K562 (cell line): ENCODE measurements at regions not wholly inside any gene's neighbourhood (a gene's known extent, or its start where the extent isn't known, plus 50 kb on each side); places are given as distances from the start of the nearest gene placed in this dataset.

Source experiments
- CTCF ChIP-seq, 3 experiments: IDR thresholded peaks in 2 of 3; conservative IDR thresholded peaks in 1 of 3; 2 replicates each; pipeline ENCODE4 v1.5.1; 2011 to 2012; ENCODE audit warnings: low read length in 3 of 3, mild to moderate bottlenecking in 3 of 3, control low read depth in 2 of 3, improper control_type of control experiment in 1 of 3, inconsistent platforms in 1 of 3, low read depth in 1 of 3, mixed read lengths in 1 of 3, moderate library complexity in 1 of 3; ENCODE audit not compliant: insufficient read depth in 2 of 3
- EP300 ChIP-seq: IDR thresholded peaks from 2 replicates; pipeline ENCODE4 v1.6.1; 2012; ENCODE audit warnings: low read length, improper control_type of control experiment
- EZH2 ChIP-seq: IDR thresholded peaks from 2 replicates; pipeline ENCODE4 v1.6.1; 2012; ENCODE audit warnings: low read depth, mild to moderate bottlenecking, inconsistent platforms, low read length, borderline replicate concordance
- POLR2AphosphoS5 ChIP-seq: IDR thresholded peaks from 2 replicates; pipeline ENCODE4 v1.6.1; 2011; ENCODE audit warnings: mild to moderate bottlenecking, low read depth, low read length, moderate library complexity; ENCODE audit not compliant: control insufficient read depth, insufficient read depth
- SMARCE1 ChIP-seq: fragments of 450-650 bp; IDR thresholded peaks from 2 replicates; pipeline ENCODE4 v1.7.1; 2016; ENCODE audit warnings: mild to moderate bottlenecking
- SNRNP70 ChIP-seq: fragments of 200-400 bp; formaldehyde crosslinking; optimal IDR thresholded peaks from 2 replicates; pipeline ENCODE3; 2017; ENCODE audit warnings: low read depth, low read length
- YY1 ChIP-seq, 3 experiments: IDR thresholded peaks; 2 replicates each; pipeline ENCODE4 v1.6.1; 2011; ENCODE audit warnings: low read length in 2 of 3, mild to moderate bottlenecking in 2 of 3, moderate library complexity in 2 of 3, borderline replicate concordance in 1 of 3, control low read depth in 1 of 3, low read depth in 1 of 3; ENCODE audit not compliant: insufficient read depth in 3 of 3, insufficient replicate concordance in 2 of 3, control insufficient read depth in 1 of 3, insufficient read length in 1 of 3; ENCODE audit errors: extremely low read depth in 1 of 3

- TF ChIP-seq EP300, result no peak
- no peak for TF ChIP-seq CTCF (IDR thresholded peaks at IDR 0.05 in 2 of 3, conservative IDR thresholded peaks at IDR 0.05 in 1 of 3; ENCODE audit: insufficient read depth in 2 of 3, low read depth in 1 of 3, low read length in 3 of 3)
- no peak for TF ChIP-seq YY1 (IDR thresholded peaks at IDR 0.05; ENCODE audit: borderline replicate concordance in 1 of 3, control insufficient read depth in 1 of 3, extremely low read depth in 1 of 3, insufficient read depth in 3 of 3, insufficient read length in 1 of 3, insufficient replicate concordance in 2 of 3, low read depth in 1 of 3, low read length in 2 of 3)
- no peak for TF ChIP-seq EZH2
- no peak for TF ChIP-seq POLR2AphosphoS5
- no peak for TF ChIP-seq SNRNP70
- no peak for TF ChIP-seq SMARCE1
These were observed 264.2 kb upstream of the TNP1 start for GRCh38 chr2:217124050-217124449.
